H1 (cell line): ENCODE measurements at regions not wholly inside any gene's neighbourhood (a gene's known extent, or its start where the extent isn't known, plus 50 kb on each side); places are given as distances from the start of the nearest gene placed in this dataset.

ENCODE experiments used
- CTCF ChIA-PET: fragments of 300-600 bp; sonication (Branson Sonifier 250); formaldehyde crosslinking; loops from one replicate; lab custom pipeline; 2021; ENCODE audit not compliant: partially characterized antibody; lab: Charles Lee
- POLR2A ChIA-PET: fragments of 300-600 bp; sonication (Branson Sonifier 250); formaldehyde crosslinking; loops from one replicate; lab custom pipeline; 2021; ENCODE audit warnings: inconsistent platforms; ENCODE audit not compliant: partially characterized antibody; lab: Charles Lee
- DNase-seq, 2 experiments: peaks; one replicate each; pipeline versions ENCODE4 v3.0.0 to v3.0.0-alpha.2; 2010 to 2022; ENCODE audit warnings: low spot score in 2 of 2, low read depth in 1 of 2, mixed read lengths in 1 of 2
- FAIRE-seq: peaks from 2 replicates; lab custom pipeline; 2011; peaks lifted over from hg19 to GRCh38; lab: Jason Lieb, UNC
- H2AFZ ChIP-seq: 2 replicates; pipeline ENCODE4 v1.8.1; 2012; ENCODE audit warnings: low read length, inconsistent platforms
- H2AK5ac ChIP-seq: 2 replicates; pipeline ENCODE4 v1.6.1; 2013; ENCODE audit warnings: low read depth, low read length
- H2BK120ac ChIP-seq: replicated peaks from 2 replicates; pipeline ENCODE3; 2013; ENCODE audit warnings: low read depth, low read length, inconsistent platforms
- H2BK12ac ChIP-seq: 2 replicates; pipeline ENCODE4 v1.6.1; 2013; ENCODE audit warnings: low read depth, low read length
- H2BK15ac ChIP-seq: 2 replicates; pipeline ENCODE4 v1.6.1; 2013; ENCODE audit warnings: low read length
- H2BK20ac ChIP-seq: 2 replicates; pipeline ENCODE4 v1.6.1; 2013; ENCODE audit warnings: low read length
- H2BK5ac ChIP-seq: 2 replicates; pipeline ENCODE4 v1.6.1; 2013; ENCODE audit warnings: low read depth, low read length
- H3K14ac ChIP-seq: 2 replicates; pipeline ENCODE4 v1.6.1; 2013; ENCODE audit warnings: inconsistent platforms; ENCODE audit not compliant: insufficient read length
- H3K18ac ChIP-seq: 2 replicates; pipeline ENCODE4 v1.6.1; 2013; ENCODE audit warnings: low read length; ENCODE audit errors: extremely low read depth
- H3K23ac ChIP-seq: 2 replicates; pipeline ENCODE4 v1.6.1; 2013; ENCODE audit warnings: inconsistent platforms; ENCODE audit not compliant: insufficient read length
- H3K23me2 ChIP-seq: 2 replicates; pipeline ENCODE4 v1.6.1; 2013; ENCODE audit warnings: low read depth, low read length
- H3K27ac ChIP-seq: 2 replicates; pipeline ENCODE4 v1.6.1; 2011; ENCODE audit warnings: low read depth, low read length, inconsistent platforms
- H3K27me3 ChIP-seq, 4 experiments: replicated peaks in 1 of 4; 1 replicate in 1 of 4; 2 replicates in 3 of 4; pipeline versions ENCODE4 v1.6.1 to v1.8.1; 2011 to 2013; ENCODE audit warnings: low read length in 3 of 4, mild to moderate bottlenecking in 3 of 4, inconsistent platforms in 2 of 4, mixed read lengths in 2 of 4, moderate library complexity in 1 of 4; ENCODE audit not compliant: control insufficient read depth in 3 of 4, insufficient read depth in 3 of 4; ENCODE audit errors: extremely low read depth in 1 of 4
- H3K36me3 ChIP-seq, 4 experiments: 2 replicates each; pipeline versions ENCODE4 v1.6.1 to v1.8.1; 2011 to 2013; ENCODE audit warnings: mild to moderate bottlenecking in 4 of 4, low read length in 3 of 4, moderate library complexity in 2 of 4, control low read depth in 1 of 4, inconsistent platforms in 1 of 4; ENCODE audit not compliant: insufficient read depth in 4 of 4, control insufficient read depth in 2 of 4
- H3K4ac ChIP-seq: replicated peaks from 2 replicates; pipeline ENCODE3; 2013; ENCODE audit warnings: low read length, low read depth, mixed read lengths, inconsistent platforms; ENCODE audit not compliant: insufficient read length
- H3K4me1 ChIP-seq, 4 experiments: replicated peaks in 1 of 4; 1 replicate in 1 of 4; 2 replicates in 3 of 4; pipeline versions ENCODE4 v1.6.1 to v1.8.1; 2011 to 2013; ENCODE audit warnings: low read length in 3 of 4, inconsistent platforms in 2 of 4, mixed read lengths in 1 of 4; ENCODE audit not compliant: insufficient read depth in 4 of 4, control insufficient read depth in 3 of 4
- H3K4me2 ChIP-seq, 2 experiments: 2 replicates each; pipeline versions ENCODE4 v1.6.1 to v1.8.1; 2011 to 2013; ENCODE audit warnings: low read depth in 2 of 2, low read length in 2 of 2, control low read depth in 1 of 2, inconsistent platforms in 1 of 2, mild to moderate bottlenecking in 1 of 2; ENCODE audit not compliant: insufficient read depth in 1 of 2
- H3K4me3 ChIP-seq, 4 experiments: fragments of 200-600, 300-600 bp in 1 of 4; sonication (generic), shearing (Covaris generic), sonication (Bioruptor Twin) in 1 of 4; 2 replicates each; pipeline versions ENCODE4 v1.5.1 to v1.8.1; 2011 to 2016; ENCODE audit warnings: low read length in 4 of 4, low read depth in 3 of 4, control low read depth in 2 of 4, inconsistent platforms in 2 of 4, mild to moderate bottlenecking in 2 of 4, mixed read lengths in 1 of 4, moderate library complexity in 1 of 4; ENCODE audit not compliant: insufficient read depth in 2 of 4; ENCODE audit errors: extremely low read depth in 1 of 4
- H3K56ac ChIP-seq: replicated peaks from 2 replicates; pipeline ENCODE3; 2013; ENCODE audit warnings: low read depth, mild to moderate bottlenecking, mixed read lengths, low read length, inconsistent platforms; ENCODE audit not compliant: insufficient read length
- H3K79me1 ChIP-seq: 2 replicates; pipeline ENCODE4 v1.6.1; 2013; ENCODE audit warnings: low read depth, low read length, control low read depth
- H3K79me2 ChIP-seq, 2 experiments: 2 replicates each; pipeline versions ENCODE4 v1.6.1 to v1.8.1; 2012 to 2013; ENCODE audit warnings: low read length in 2 of 2, mild to moderate bottlenecking in 2 of 2, inconsistent platforms in 1 of 2; ENCODE audit not compliant: insufficient read depth in 2 of 2, control insufficient read depth in 1 of 2
- H3K9ac ChIP-seq, 4 experiments: replicated peaks in 1 of 4; 1 replicate in 1 of 4; 2 replicates in 3 of 4; pipeline versions ENCODE4 v1.6.1 to v1.8.1; 2011 to 2013; ENCODE audit warnings: low read depth in 3 of 4, low read length in 3 of 4, control low read depth in 2 of 4, mild to moderate bottlenecking in 2 of 4, moderate library complexity in 2 of 4, inconsistent platforms in 1 of 4; ENCODE audit errors: extremely low read depth in 1 of 4
- H3K9me3 ChIP-seq, 2 experiments: 2 replicates each; pipeline versions ENCODE4 v1.6.1 to v1.8.1; 2012 to 2013; ENCODE audit warnings: mild to moderate bottlenecking in 2 of 2, moderate library complexity in 2 of 2, control low read depth in 1 of 2, inconsistent platforms in 1 of 2, low read depth in 1 of 2, low read length in 1 of 2, mixed read lengths in 1 of 2; ENCODE audit not compliant: insufficient read depth in 2 of 2
- H4K20me1 ChIP-seq, 2 experiments: replicated peaks in 1 of 2; 2 replicates each; pipeline versions ENCODE3 to v1.8.1; 2011 to 2013; ENCODE audit warnings: inconsistent platforms in 2 of 2, low read length in 2 of 2, mild to moderate bottlenecking in 1 of 2; ENCODE audit not compliant: insufficient read depth in 2 of 2, control insufficient read depth in 1 of 2
- H4K5ac ChIP-seq: 2 replicates; pipeline ENCODE4 v1.6.1; 2013; ENCODE audit warnings: low read length, low read depth, mixed read lengths, inconsistent platforms; ENCODE audit not compliant: insufficient read length
- H4K8ac ChIP-seq: 2 replicates; pipeline ENCODE4 v1.8.0; 2013; ENCODE audit warnings: mild to moderate bottlenecking, moderate library complexity, low read length, inconsistent platforms; ENCODE audit not compliant: insufficient read depth; ENCODE audit errors: extremely low read depth
- H4K91ac ChIP-seq: replicated peaks from 2 replicates; pipeline ENCODE3; 2013; ENCODE audit warnings: low read length, mixed read lengths, inconsistent platforms; ENCODE audit not compliant: insufficient read length
- MAFK ChIP-seq: IDR thresholded peaks from 2 replicates; pipeline ENCODE4 v1.6.1; 2012; ENCODE audit warnings: low read depth, mild to moderate bottlenecking, improper control_type of control experiment, low read length
- RXRA ChIP-seq: IDR thresholded peaks from 2 replicates; pipeline ENCODE4 v1.6.1; 2011; ENCODE audit warnings: low read depth, mild to moderate bottlenecking, low read length, moderate library complexity; ENCODE audit not compliant: insufficient read depth
- WGBS, 2 experiments: shearing (Covaris generic) in 1 of 2; methylation state at CpG; one replicate each; pipeline versions ENCODE4 v1.1.6 to v1.1.7; 2013 to 2015; ENCODE audit warnings: low lambda C conversion rate in 2 of 2, mixed read lengths in 2 of 2, inconsistent platforms in 1 of 2, low coverage in 1 of 2, missing lambda C conversion rate in 1 of 2; ENCODE audit not compliant: insufficient replicate concordance in 2 of 2, insufficient coverage in 1 of 2, insufficient read length in 1 of 2; ENCODE audit errors: extremely low coverage in 1 of 2, missing lambda C conversion rate in 1 of 2; 5-methylcytosine and 5-hydroxymethylcytosine counted together

GRCh38 chr1:30063621-30064280, 659.6 kb downstream of the MATN1 start:
- Histone ChIP-seq H3K4me2 (no peak overlapping the region), H4K20me1 (no peaks in the 10 kb centered on the region), H3K18ac (no peak overlapping the region), H3K79me1 (no peaks in the 10 kb centered on the region), H3K23ac (no peak overlapping the region), H3K9me3 (no peaks in the 10 kb centered on the region), H4K8ac (no peak overlapping the region), H3K4me3 (no peak overlapping the region), H3K27ac (no peak overlapping the region), H3K14ac (no peak overlapping the region), H2BK20ac (no peak overlapping the region), H3K9ac (no peak overlapping the region), H3K79me2 (no peaks in the 10 kb centered on the region), H4K5ac (no peak overlapping the region), H2BK12ac (no peak overlapping the region), H2BK5ac (no peak overlapping the region), H3K56ac (no peak overlapping the region), H3K4ac (no peak overlapping the region), H3K23me2 (no peaks in the 10 kb centered on the region), H2BK15ac (no peak overlapping the region), H2AFZ (no peak overlapping the region), H3K27me3 (no peaks in the 10 kb centered on the region), H2AK5ac (no peak overlapping the region), H3K36me3 (no peaks in the 10 kb centered on the region), H3K4me1 (no peaks in the 10 kb centered on the region), H2BK120ac (no peak overlapping the region), H4K91ac (no peak overlapping the region)
- ChIA-PET POLR2A (no interaction called here), CTCF (interaction anchor here (1.0 to 2.0 kb wide), 2 partner anchors 163 to 205 kb away, joined by 3 to 5 read pairs; no protein-coding TSS in a partner anchor)
- TF ChIP-seq RXRA (no peak), MAFK (no peak)
- WGBS, 2 experiments: 85% methylated on average over 7 of the region's 7 CpGs; no CpG with 5 or more reads in 1 of the 2 experiments
- FAIRE-seq (no peak), DNase-seq (no peak)
